HG02763 (cell line): ENCODE measurements at regions not wholly inside any gene's neighbourhood (a gene's known extent, or its start where the extent isn't known, plus 50 kb on each side); places are given as distances from the start of the nearest gene placed in this dataset.

Source experiments
- ATAC-seq: cut with Tn5 transposase; IDR thresholded peaks from one replicate; pipeline ENCODE4 v1.9.1; 2021; ENCODE audit warnings: mild to moderate bottlenecking, moderate library complexity; ENCODE audit not compliant: unreplicated experiment

GRCh38 chr5:159832073-159832472 is 84.2 kb upstream of the ADRA1B start:
- ATAC-seq, result no peak

- no peak for ATAC-seq
Observed at GRCh38 chr5:159833088-159833487, 83.2 kb upstream of the ADRA1B start.

GRCh38 chr5:159833846-159834245 is 82.4 kb upstream of the ADRA1B start:
- no peak for ATAC-seq

- no peak for ATAC-seq
Observed at GRCh38 chr5:159835548-159835947, 80.7 kb upstream of the ADRA1B start.

GRCh38 chr5:159836691-159837090 is 79.6 kb upstream of the ADRA1B start:
- no peak for ATAC-seq

GRCh38 chr5:159837860-159838259 is 78.4 kb upstream of the ADRA1B start:
- no peak for ATAC-seq

GRCh38 chr5:159838551-159839222 is 77.6 kb upstream of the ADRA1B start:
- ATAC-seq, result no peak

- ATAC-seq, result no peak
Observed at GRCh38 chr5:159844267-159845121, 71.8 kb upstream of the ADRA1B start.

GRCh38 chr5:159849437-159850083 is 66.7 kb upstream of the ADRA1B start:
- no peak for ATAC-seq

- no peak for ATAC-seq
Observed at GRCh38 chr5:159850160-159850559, 66.1 kb upstream of the ADRA1B start.

GRCh38 chr5:159851053-159851452 is 65.2 kb upstream of the ADRA1B start:
- no peak for ATAC-seq

- ATAC-seq, result no peak
Observed at GRCh38 chr5:159854916-159855315, 61.4 kb upstream of the ADRA1B start.

GRCh38 chr5:159855476-159856191 is 60.6 kb upstream of the ADRA1B start:
- no peak for ATAC-seq

- no peak for ATAC-seq
Observed at GRCh38 chr5:159858871-159859270, 57.4 kb upstream of the ADRA1B start.

- ATAC-seq, result no peak
Observed at GRCh38 chr5:159861086-159861485, 55.2 kb upstream of the ADRA1B start.

- peak; percentile 67 for ATAC-seq
Observed at GRCh38 chr5:159864885-159865691, 51.2 kb upstream of the ADRA1B start.

- ATAC-seq, result no peak
Observed at GRCh38 chr5:159866093-159866492, 50.2 kb upstream of the ADRA1B start.
